M059J (cell line): ENCODE measurements at regions not wholly inside any gene's neighbourhood (a gene's known extent, or its start where the extent isn't known, plus 50 kb on each side); places are given as distances from the start of the nearest gene placed in this dataset.
"Not testable (repeated sequence)": the region's sequence is repeated elsewhere in the genome, so short reads cannot be mapped to it uniquely, and the experiment has no call there.

ENCODE experiments used
- DNase-seq: peaks from one replicate; pipeline ENCODE4 v3.0.0-alpha.2; 2012; ENCODE audit warnings: low read depth

- no peak for DNase-seq
Measured at GRCh38 chr12:89154743-89155499, 197.4 kb downstream of the DUSP6 start.

- no peak for DNase-seq
Measured at GRCh38 chr12:89153341-89153740, 199.0 kb downstream of the DUSP6 start.

- DNase-seq: no peak
Measured at GRCh38 chr12:89151536-89151935, 200.8 kb downstream of the DUSP6 start.

- DNase-seq: not testable (repeated sequence)
Measured at GRCh38 chr12:89150789-89151188, 201.5 kb downstream of the DUSP6 start.

GRCh38 chr12:89140602-89141238 lies 211.6 kb downstream of the DUSP6 start:
- peak; percentile 47 for DNase-seq

GRCh38 chr12:89140141-89140540 lies 212.2 kb downstream of the DUSP6 start:
- peak; percentile 59 for DNase-seq

- no peak for DNase-seq
Measured at GRCh38 chr12:89139390-89139789, 212.9 kb downstream of the DUSP6 start.

- peak; percentile 55 for DNase-seq
Measured at GRCh38 chr12:89138048-89138852, 214.1 kb downstream of the DUSP6 start.

- peak; percentile 75 for DNase-seq
Measured at GRCh38 chr12:89135976-89136634, 216.2 kb downstream of the DUSP6 start.

- DNase-seq: no peak
Measured at GRCh38 chr12:89134213-89134770, 218.0 kb downstream of the DUSP6 start.

- no peak for DNase-seq
Measured at GRCh38 chr12:89129167-89129870, 223.0 kb downstream of the DUSP6 start.

GRCh38 chr12:89126712-89127111 lies 225.6 kb downstream of the DUSP6 start:
- DNase-seq: no peak

- no peak for DNase-seq
Measured at GRCh38 chr12:89122852-89123251, 229.4 kb downstream of the DUSP6 start.

GRCh38 chr12:89117448-89118034 lies 234.8 kb downstream of the DUSP6 start:
- DNase-seq: peak; percentile 76

- DNase-seq: no peak
Measured at GRCh38 chr12:89111964-89112363, 240.3 kb downstream of the DUSP6 start.

- no peak for DNase-seq
Measured at GRCh38 chr12:89108265-89108664, 244.0 kb downstream of the DUSP6 start.

- DNase-seq: no peak
Measured at GRCh38 chr12:89106950-89107349, 245.4 kb downstream of the DUSP6 start.

- no peak for DNase-seq
Measured at GRCh38 chr12:89105243-89105642, 247.1 kb downstream of the DUSP6 start.

- DNase-seq: no peak
Measured at GRCh38 chr12:89103831-89104230, 248.5 kb downstream of the DUSP6 start.

GRCh38 chr12:89101440-89101839 lies 250.9 kb downstream of the DUSP6 start:
- DNase-seq: no peak
